T-helper 17 cell (primary cell): ENCODE measurements at regions not wholly inside any gene's neighbourhood (a gene's known extent, or its start where the extent isn't known, plus 50 kb on each side); places are given as distances from the start of the nearest gene placed in this dataset.
A peak's percentile ranks its signal among the peaks of the same experiment; 100 is the strongest.
"Not testable (repeated sequence)": the region's sequence is repeated elsewhere in the genome, so short reads cannot be mapped to it uniquely, and the experiment has no call there.

Experiments used
- ATAC-seq: fragments of 150-1000 bp; cut with Tn5 transposase; 2 replicates; pipeline ENCODE4 v1.10.0; 2021; ENCODE audit warnings: mild to moderate bottlenecking, moderate library complexity
- DNase-seq, 3 donors: peaks; one replicate each; pipeline versions ENCODE4 v3.0.0 to v3.0.0-alpha.2; 2020 to 2021
- H3K9me3 ChIP-seq: one replicate; pipeline ENCODE4 v1.7.0; 2013; ENCODE audit warnings: low read length, mild to moderate bottlenecking; ENCODE audit not compliant: control insufficient read depth, poor library complexity, severe bottlenecking
- H3K27ac Mint-ChIP-seq: one replicate; pipeline ENCODE4 v1.8.0; 2022; ENCODE audit warnings: mild to moderate bottlenecking, moderate library complexity, mixed read lengths
- H3K27me3 Mint-ChIP-seq: one replicate; pipeline ENCODE4 v1.8.0; 2022; ENCODE audit warnings: mixed read lengths
- H3K36me3 Mint-ChIP-seq: one replicate; pipeline ENCODE4 v1.8.0; 2022; ENCODE audit warnings: low read depth, mixed read lengths
- H3K4me1 Mint-ChIP-seq: one replicate; pipeline ENCODE4 v1.8.0; 2022; ENCODE audit warnings: mild to moderate bottlenecking, mixed read lengths
- H3K4me3 Mint-ChIP-seq: one replicate; pipeline ENCODE4 v1.8.0; 2022; ENCODE audit warnings: mild to moderate bottlenecking, moderate library complexity, mixed read lengths

DNA sequence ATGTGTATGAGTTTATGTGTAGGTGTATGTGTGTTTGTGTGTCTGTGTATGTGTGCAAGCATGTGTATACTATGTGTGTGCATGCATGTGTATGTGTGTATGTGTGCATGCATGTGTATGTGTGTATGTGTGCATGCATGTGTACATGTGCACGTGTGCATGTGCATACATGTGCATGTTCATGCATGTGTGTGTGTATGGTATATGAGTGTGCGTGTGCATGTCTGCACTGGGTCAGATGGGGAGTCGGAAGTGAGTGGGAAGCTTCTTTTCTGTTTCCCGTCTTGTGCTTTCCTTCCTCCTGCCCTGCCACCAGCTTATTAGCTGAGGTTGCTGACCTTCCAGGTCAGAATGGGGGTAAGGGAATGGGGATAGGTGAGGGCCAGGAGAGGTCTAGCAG is 174.7 kb downstream of the MAP2K4 start:
- DNase-seq (no peak), ATAC-seq (no peak)
- peaks cover 8% of the 10 kb centered on the region for H3K27me3 Mint-ChIP-seq
- no peak overlapping the region for H3K27ac Mint-ChIP-seq
- no peaks in the 10 kb centered on the region for H3K36me3 Mint-ChIP-seq
- H3K9me3 ChIP-seq: no peaks in the 10 kb centered on the region
- H3K4me3 Mint-ChIP-seq: no peak overlapping the region
- H3K4me1 Mint-ChIP-seq: no peaks in the 10 kb centered on the region

DNA sequence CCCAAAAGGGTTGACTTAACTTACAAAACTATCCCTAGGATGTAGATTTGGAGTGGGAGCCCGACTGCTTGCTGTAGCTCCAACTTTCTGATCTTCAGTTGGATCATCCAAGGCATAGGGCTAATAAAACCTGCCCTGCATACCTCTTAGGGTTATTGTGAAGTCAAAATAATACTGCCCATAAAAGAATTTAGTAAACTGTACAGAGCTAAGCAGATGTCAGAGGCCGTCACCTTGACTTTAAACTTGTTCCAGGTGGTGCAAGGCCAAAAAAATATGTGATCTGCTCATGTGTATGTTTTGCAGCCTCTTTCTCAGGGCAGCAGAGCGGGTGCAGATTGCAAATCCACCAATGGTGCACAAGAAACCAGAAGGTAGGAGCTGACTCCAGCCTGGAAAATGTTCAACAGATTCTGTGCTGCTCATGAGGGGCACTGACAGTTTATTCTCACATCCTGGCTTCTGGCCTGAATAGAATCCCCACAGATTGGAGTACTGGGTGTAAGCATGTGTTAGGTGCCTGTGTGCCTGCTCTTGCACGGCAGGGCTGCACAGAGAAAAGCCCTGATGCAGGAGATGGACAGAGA is 180.7 kb downstream of the MAP2K4 start:
- ATAC-seq: no peak
- Mint-ChIP-seq H3K27me3 (no peaks in the 10 kb centered on the region), H3K4me1 (no peaks in the 10 kb centered on the region), H3K27ac (no peak overlapping the region), H3K4me3 (no peak overlapping the region), H3K36me3 (no peaks in the 10 kb centered on the region)
- DNase-seq: no peak
- H3K9me3 ChIP-seq: no peaks in the 10 kb centered on the region

DNA sequence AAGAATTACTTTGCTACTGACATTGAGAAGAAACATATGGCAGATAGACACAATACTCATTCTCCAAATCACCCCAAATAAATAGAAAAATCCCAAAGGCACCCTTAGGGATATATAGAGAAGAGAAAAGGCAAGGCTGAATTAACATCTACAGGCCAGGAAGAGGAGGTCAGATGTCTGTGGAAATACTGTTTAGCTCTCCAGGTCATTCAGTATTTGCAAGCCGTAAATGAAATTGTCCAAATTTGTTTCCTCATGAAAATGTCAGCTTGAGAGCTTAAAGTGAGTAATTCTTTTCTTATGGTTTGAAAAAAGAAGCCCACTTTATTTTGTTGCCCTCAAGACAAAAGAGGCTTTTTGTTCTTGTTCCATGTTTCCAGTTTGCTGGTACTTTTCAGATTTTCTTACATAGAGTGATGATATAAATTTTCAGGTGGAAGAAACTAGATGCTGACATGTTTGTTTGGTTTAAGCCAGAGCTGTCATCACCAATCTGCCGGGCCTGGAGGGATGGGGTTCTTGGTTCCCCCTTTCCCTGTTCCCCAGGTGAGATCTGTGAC is 189.0 kb downstream of the MAP2K4 start:
- H3K27ac Mint-ChIP-seq: no peak overlapping the region
- H3K9me3 ChIP-seq: no peaks in the 10 kb centered on the region
- ATAC-seq (no peak), DNase-seq (no peak)
- H3K4me1 Mint-ChIP-seq: no peaks in the 10 kb centered on the region
- no peaks in the 10 kb centered on the region for H3K36me3 Mint-ChIP-seq
- H3K27me3 Mint-ChIP-seq: peaks cover 21% of the 10 kb centered on the region
- no peak overlapping the region for H3K4me3 Mint-ChIP-seq

DNA sequence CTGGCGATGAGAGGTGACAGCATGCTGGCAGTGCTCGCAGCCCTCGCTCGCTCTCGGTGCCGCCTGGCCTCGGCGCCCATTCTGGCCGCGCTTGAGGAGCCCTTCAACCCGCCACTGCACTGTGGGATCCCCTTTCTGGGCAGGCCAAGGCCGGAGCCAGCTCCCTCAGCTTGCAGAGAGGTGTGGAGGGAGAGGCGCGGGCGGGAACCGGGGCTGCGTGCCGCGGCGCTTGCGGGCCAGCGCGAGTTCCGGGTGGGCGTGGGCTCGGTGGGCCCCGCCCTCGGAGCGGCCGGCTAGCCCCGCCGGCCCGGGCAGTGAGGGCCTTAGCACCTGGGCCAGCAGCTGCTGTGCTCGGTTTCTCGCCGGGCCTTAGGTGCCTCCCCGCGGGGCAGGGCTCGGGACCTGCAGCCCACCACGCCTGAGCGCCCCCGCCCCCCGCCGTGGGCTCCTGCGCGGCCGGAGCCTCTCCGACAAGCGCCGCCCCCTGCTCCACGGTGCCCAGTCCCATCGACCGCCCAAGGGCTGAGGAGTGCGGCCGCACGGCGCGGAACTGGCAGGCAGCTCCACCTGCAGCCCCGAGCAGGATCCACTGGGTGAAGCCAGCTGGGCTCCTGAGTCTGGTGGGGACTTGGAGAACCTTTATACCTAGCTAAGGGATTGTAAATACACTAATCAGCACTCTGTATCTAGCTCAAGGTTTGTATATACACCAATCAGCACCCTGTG is 200.2 kb downstream of the MAP2K4 start:
- not testable (repeated sequence) for H3K27ac Mint-ChIP-seq, DNase-seq, H3K4me1 Mint-ChIP-seq, H3K9me3 ChIP-seq, ATAC-seq, H3K4me3 Mint-ChIP-seq, H3K36me3 Mint-ChIP-seq
- peaks cover 13% of the 10 kb centered on the region for H3K27me3 Mint-ChIP-seq

DNA sequence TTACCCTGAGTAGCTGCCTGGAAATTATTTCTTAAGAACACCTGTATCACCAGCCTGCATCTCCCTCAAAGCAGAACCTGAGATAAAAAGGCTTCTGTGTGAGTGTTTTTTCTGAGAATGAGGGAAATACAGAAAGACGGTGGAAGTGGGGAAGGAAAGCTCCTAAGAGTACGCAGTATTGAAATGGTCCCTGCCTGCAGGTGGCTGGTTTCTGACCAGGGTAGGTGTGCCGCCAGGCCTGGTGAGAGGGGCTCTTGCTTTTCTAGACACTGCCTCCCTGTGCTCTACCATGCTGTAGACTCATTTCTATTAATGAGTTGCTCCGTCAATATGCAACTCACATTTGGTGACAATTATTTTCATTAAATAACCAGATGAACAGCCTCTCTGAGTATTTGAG is 201.7 kb downstream of the MAP2K4 start:
- DNase-seq: no peak
- Mint-ChIP-seq H3K4me3 (no peak overlapping the region), H3K4me1 (no peaks in the 10 kb centered on the region), H3K27me3 (peaks cover 13% of the 10 kb centered on the region), H3K36me3 (no peaks in the 10 kb centered on the region), H3K27ac (no peak overlapping the region)
- H3K9me3 ChIP-seq: no peaks in the 10 kb centered on the region
- no peak for ATAC-seq

DNA sequence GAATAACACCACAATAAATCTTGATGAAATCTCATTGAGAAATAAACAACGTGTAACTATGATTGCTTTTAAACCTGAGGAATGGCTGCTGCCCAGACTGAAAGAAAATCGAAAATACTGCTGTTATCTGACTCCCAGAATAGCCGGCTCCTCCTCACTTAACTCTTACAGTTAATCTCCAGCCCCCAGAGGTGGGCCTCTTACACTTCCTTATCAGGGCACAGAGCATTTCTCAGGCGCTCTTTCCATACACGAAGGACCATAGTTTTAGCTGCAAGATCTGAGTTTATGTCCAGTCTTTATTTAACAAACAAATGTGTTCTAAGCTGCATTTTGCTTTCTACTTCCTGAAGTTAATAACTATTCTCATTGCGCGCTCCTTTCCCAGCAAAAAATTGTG is 206.9 kb downstream of the MAP2K4 start:
- no peaks in the 10 kb centered on the region for H3K4me1 Mint-ChIP-seq
- peaks cover 7% of the 10 kb centered on the region for H3K27me3 Mint-ChIP-seq
- H3K4me3 Mint-ChIP-seq: no peak overlapping the region
- H3K36me3 Mint-ChIP-seq: no peaks in the 10 kb centered on the region
- ATAC-seq: no peak
- no peak for DNase-seq
- no peak overlapping the region for H3K27ac Mint-ChIP-seq
- H3K9me3 ChIP-seq: no peaks in the 10 kb centered on the region

DNA sequence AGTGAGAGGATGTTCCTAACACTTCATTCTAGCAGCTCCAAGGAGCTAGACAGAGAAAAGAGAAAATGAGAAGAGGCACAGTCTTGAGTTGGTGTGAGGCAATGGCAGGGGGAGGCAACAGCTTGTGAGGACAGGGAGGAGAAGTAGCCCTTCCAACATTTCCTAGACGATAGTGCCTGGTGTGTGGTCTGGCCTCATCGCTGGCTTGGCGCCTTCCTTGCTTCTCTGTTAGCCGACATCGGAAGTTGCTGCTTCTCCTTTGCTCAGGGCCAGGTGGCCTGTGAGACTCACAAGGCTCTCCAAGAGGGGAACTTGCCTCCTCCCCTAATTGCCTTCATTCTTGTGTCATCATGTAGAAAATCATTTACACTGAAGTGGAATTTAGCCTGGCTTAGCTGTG is 208.7 kb downstream of the MAP2K4 start:
- Mint-ChIP-seq H3K36me3 (no peaks in the 10 kb centered on the region), H3K27me3 (peaks cover 7% of the 10 kb centered on the region), H3K4me3 (no peak overlapping the region), H3K27ac (no peak overlapping the region), H3K4me1 (no peaks in the 10 kb centered on the region)
- DNase-seq (no peak), ATAC-seq (no peak)
- H3K9me3 ChIP-seq: no peaks in the 10 kb centered on the region

DNA sequence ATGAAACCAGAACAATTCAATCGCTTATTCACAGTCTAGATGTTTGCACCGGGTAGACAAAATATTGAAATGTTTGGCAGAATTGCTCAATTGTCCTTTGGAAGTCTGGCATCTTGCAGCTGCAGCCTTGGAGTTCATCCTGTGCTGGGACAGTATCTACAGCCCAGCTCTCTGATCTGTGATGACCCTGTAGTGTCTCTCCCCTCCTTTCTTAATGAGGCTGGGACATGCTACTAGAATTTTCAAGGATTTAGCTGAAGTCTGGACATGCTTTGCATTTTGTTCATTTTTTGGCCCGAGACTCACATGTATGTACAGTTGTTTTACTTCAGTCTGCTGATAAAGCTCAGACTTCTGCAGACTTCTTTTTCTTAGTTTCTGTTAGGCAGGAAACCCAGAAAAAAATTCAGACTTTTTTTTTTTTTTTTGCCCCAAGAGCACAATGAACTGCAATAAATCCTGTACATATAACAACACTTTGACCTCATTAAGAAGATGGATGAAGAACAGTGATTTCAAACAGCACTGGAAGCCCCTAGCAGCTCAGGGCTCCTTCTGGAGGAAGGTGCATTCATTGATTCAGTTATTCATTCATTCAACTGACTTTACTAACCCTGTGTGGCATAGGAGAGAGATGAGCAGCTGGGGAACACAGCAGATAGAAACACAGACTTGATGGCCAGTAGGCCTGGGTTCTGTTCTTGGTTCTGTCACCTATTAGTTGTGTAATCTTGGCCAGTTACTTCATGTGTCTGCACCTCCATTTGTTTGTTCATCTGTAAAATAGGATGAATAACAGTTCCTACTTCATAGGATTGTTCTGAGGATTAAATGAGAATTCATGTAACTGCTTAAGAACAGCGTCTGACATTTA is 210.0 kb downstream of the MAP2K4 start:
- Mint-ChIP-seq H3K36me3 (no peaks in the 10 kb centered on the region), H3K4me1 (no peaks in the 10 kb centered on the region), H3K27me3 (no peaks in the 10 kb centered on the region), H3K27ac (no peak overlapping the region), H3K4me3 (no peak overlapping the region)
- no peaks in the 10 kb centered on the region for H3K9me3 ChIP-seq
- DNase-seq: no peak
- no peak for ATAC-seq

DNA sequence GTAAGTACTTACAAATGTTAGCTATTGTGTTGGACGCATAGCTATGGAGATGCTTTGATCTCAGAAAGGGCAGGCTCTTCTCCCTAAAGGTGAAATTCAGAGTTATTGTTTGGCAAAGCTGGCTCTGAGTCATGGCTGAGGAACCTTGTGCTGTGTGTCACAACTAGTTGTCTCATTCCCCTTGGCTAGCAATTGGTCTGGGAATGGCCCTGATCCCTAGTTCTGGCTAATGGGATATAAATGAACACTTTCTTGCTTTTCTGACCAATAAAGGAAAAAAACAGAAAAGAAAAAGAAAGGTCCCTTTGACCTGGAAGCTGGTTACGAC is 210.6 kb downstream of the MAP2K4 start:
- no peaks in the 10 kb centered on the region for H3K36me3 Mint-ChIP-seq
- no peak overlapping the region for H3K4me3 Mint-ChIP-seq
- no peaks in the 10 kb centered on the region for H3K4me1 Mint-ChIP-seq
- H3K27ac Mint-ChIP-seq: no peak overlapping the region
- no peaks in the 10 kb centered on the region for H3K9me3 ChIP-seq
- DNase-seq (no peak), ATAC-seq (no peak)
- H3K27me3 Mint-ChIP-seq: no peaks in the 10 kb centered on the region

DNA sequence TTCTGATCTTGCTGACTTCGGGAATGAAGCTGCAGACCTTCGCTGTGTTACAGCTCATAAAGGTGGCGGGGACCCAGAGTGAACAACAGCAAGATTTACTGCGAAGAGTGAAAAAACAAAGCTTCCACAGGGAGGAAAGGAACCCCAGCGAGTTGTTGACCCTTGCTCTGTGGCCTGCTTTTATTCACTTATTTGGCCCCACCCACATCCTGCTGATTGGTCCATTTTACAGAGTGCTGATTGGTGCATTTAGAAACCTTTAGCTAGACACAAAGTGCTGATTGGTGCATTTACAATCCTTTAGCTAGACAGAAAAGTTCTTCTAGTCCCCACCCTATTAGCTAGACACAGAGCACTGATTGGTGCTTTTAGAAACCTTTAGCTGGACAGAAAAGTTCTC is 218.3 kb downstream of the MAP2K4 start:
- not testable (repeated sequence) for H3K9me3 ChIP-seq, H3K27ac Mint-ChIP-seq, H3K4me3 Mint-ChIP-seq, DNase-seq, ATAC-seq, H3K27me3 Mint-ChIP-seq, H3K36me3 Mint-ChIP-seq, H3K4me1 Mint-ChIP-seq

DNA sequence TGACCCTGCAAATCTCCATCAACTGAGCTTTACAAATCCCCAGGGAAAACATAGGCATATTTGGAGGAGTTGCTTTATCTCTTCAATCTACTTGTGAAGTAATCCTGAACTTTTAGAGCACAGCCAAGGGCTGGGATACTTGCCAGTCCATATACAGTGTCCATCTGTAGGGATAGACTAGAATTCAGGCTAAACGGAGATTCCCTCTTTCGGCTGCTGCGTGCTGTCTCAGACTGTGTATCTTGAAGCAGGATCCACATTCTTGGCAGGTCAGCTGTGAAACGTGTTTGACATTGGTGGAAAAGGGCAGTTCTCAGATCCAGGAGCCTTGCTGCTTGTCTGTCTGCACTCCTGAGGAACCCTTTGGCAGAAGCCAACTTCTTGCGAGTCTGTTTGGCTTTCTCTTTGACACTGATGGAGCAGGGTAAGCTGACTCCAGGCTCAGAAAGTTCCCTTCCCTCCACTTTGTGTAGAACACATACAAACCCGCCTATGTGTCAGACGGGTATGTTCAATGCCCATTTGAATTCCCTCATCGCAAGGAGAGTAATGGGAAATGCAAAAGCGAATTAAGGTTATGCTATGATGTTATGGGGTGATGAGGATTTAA is 221.8 kb downstream of the MAP2K4 start:
- Mint-ChIP-seq H3K36me3 (no peaks in the 10 kb centered on the region), H3K27ac (no peak overlapping the region), H3K27me3 (peaks cover 12% of the 10 kb centered on the region), H3K4me3 (no peak overlapping the region), H3K4me1 (no peaks in the 10 kb centered on the region)
- ATAC-seq (no peak), DNase-seq (no peak)
- no peaks in the 10 kb centered on the region for H3K9me3 ChIP-seq

DNA sequence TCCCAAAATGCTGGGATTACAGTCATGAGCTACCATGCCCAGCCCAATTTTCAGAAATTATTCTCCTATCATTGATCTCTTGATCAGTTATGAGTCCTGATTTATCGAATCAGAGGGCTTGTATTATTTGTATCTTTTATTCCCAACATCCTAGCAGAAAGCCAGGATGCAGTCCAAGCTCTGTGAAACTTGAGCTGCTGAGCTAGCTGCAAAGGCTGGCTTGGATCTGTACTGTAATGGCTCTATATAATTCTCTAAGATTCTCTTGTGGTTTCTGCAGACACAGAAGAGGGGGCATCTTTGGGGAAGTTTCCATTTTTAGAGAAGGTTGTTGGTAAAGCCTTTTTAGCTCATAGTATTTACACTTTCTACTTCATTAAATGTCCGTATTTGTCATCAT is 227.1 kb downstream of the MAP2K4 start:
- H3K27me3 Mint-ChIP-seq: peaks cover 42% of the 10 kb centered on the region
- H3K4me3 Mint-ChIP-seq: no peak overlapping the region
- DNase-seq (no peak), ATAC-seq (no peak)
- H3K27ac Mint-ChIP-seq: peak overlapping the region; percentile 6
- H3K4me1 Mint-ChIP-seq: no peaks in the 10 kb centered on the region
- no peaks in the 10 kb centered on the region for H3K36me3 Mint-ChIP-seq
- no peaks in the 10 kb centered on the region for H3K9me3 ChIP-seq

DNA sequence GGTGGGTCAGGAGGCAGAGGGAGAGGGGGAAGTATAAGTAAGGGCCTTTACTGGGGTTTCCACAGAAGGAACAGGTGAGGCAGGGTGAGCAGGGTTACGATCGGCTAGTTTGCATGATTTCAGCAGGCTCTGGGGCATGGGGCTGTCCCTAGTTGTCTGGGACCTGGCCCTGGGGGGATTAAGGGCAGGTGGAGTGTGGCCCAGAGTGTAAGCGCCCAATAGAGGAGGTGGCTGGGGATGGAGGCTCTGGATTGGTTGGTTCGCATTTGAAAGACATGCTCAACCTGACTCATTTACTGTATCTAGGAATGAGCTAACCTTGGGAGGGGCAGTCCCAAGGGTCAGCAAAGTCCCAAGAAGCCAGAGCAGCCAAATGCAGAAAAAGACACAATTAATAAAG is 230.3 kb downstream of the MAP2K4 start:
- Mint-ChIP-seq H3K36me3 (no peaks in the 10 kb centered on the region), H3K27ac (no peak overlapping the region), H3K4me3 (no peak overlapping the region), H3K4me1 (no peaks in the 10 kb centered on the region), H3K27me3 (peaks cover 42% of the 10 kb centered on the region)
- no peak for ATAC-seq
- no peak for DNase-seq
- no peaks in the 10 kb centered on the region for H3K9me3 ChIP-seq
